Liver (tissue), 3 donors: ENCODE measurements at regions not wholly inside any gene's neighbourhood (a gene's known extent, or its start where the extent isn't known, plus 50 kb on each side); places are given as distances from the start of the nearest gene placed in this dataset.

ENCODE experiments used
- GABPA ChIP-seq, 2 donors: IDR thresholded peaks in 1 of 2; conservative IDR thresholded peaks in 1 of 2; 2 replicates each; pipeline ENCODE4 v1.6.1; 2016; ENCODE audit warnings: antibody characterized with exemption in 2 of 2, mild to moderate bottlenecking in 1 of 2, moderate library complexity in 1 of 2
- RXRA ChIP-seq, 2 donors: IDR thresholded peaks; 2 replicates each; pipeline ENCODE4 v1.6.1; 2017 to 2018; ENCODE audit warnings: antibody characterized with exemption in 2 of 2, mild to moderate bottlenecking in 1 of 2
- TAF1 ChIP-seq: conservative IDR thresholded peaks from 2 replicates; pipeline ENCODE4 v1.6.1; 2016; ENCODE audit warnings: antibody characterized with exemption, mild to moderate bottlenecking
- TF ChIP-seq, protein P1 (sequence below): fragments of 150-350 bp; IDR thresholded peaks from 2 replicates; pipeline ENCODE4 v1.5.1; 2017; ENCODE audit warnings: improper control_type of control experiment, low read depth, low read length; ENCODE audit not compliant: missing input control
- donor health status: healthy.
- donor health status: healthy.

DNA sequence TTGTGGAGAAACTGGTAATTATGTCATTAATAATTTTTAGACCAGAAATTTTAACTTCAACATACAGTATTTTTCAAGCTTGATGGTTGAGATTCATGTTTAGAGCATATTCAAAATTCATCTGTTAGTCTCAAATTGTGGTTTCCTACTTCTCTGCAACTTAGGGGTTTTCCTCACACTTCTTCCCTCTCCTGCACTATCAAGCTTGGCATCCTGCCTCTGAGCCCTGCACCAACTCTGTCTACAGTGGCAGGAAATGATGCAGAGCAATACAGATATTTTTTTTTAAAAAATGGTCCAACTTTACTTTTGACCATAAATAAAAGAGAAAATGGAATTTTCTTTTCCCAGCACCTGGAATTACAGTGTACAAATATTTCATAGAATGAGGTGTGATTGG is 247.3 kb downstream of the NUP35 start:
- TF ChIP-seq, protein P1, sequence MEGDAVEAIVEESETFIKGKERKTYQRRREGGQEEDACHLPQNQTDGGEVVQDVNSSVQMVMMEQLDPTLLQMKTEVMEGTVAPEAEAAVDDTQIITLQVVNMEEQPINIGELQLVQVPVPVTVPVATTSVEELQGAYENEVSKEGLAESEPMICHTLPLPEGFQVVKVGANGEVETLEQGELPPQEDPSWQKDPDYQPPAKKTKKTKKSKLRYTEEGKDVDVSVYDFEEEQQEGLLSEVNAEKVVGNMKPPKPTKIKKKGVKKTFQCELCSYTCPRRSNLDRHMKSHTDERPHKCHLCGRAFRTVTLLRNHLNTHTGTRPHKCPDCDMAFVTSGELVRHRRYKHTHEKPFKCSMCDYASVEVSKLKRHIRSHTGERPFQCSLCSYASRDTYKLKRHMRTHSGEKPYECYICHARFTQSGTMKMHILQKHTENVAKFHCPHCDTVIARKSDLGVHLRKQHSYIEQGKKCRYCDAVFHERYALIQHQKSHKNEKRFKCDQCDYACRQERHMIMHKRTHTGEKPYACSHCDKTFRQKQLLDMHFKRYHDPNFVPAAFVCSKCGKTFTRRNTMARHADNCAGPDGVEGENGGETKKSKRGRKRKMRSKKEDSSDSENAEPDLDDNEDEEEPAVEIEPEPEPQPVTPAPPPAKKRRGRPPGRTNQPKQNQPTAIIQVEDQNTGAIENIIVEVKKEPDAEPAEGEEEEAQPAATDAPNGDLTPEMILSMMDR, result no peak
- TF ChIP-seq GABPA (IDR thresholded peaks at IDR 0.05 in 1 of 2, conservative IDR thresholded peaks at IDR 0.05 in 1 of 2), result no peak
- TF ChIP-seq TAF1, result no peak
- TF ChIP-seq RXRA (IDR thresholded peaks at IDR 0.05), result no peak
